Fibroblast of mammary gland (primary cell): ENCODE measurements at regions not wholly inside any gene's neighbourhood (a gene's known extent, or its start where the extent isn't known, plus 50 kb on each side); places are given as distances from the start of the nearest gene placed in this dataset.

Experiments used
- DNase-seq: peaks from one replicate; pipeline ENCODE4 v3.0.0-alpha.2; 2010; ENCODE audit warnings: low read depth
- H3K4me3 ChIP-seq: 2 replicates; pipeline ENCODE4 v1.5.1; 2011; ENCODE audit warnings: low read depth, mild to moderate bottlenecking, low read length, moderate library complexity; ENCODE audit not compliant: control insufficient read depth
- TF ChIP-seq, protein P1 (sequence below): conservative IDR thresholded peaks from 2 replicates; pipeline ENCODE4 v1.5.1; 2011; ENCODE audit warnings: low read depth, low read length, inconsistent platforms; ENCODE audit not compliant: control insufficient read depth, insufficient read depth

DNA sequence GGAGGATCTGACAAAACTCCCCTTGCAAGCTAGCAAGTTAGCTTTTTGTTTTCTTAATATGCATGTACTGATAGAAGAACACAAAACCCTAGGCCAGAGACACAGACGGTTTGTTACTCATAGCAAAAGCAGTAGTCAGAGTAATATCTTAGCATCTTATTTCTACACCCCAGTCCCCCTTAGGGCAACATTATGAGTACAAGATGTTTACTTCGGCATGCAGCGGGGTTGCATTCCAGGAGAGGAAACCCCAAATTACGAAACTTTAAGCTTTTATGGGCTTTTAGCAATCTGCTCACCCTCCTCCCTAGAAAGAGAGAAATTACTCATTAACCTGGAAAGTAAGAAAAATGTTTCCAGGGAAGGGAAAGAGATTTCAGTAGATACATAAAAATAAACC lies 1286.9 kb downstream of the EPHA7 start:
- TF ChIP-seq, protein P1, sequence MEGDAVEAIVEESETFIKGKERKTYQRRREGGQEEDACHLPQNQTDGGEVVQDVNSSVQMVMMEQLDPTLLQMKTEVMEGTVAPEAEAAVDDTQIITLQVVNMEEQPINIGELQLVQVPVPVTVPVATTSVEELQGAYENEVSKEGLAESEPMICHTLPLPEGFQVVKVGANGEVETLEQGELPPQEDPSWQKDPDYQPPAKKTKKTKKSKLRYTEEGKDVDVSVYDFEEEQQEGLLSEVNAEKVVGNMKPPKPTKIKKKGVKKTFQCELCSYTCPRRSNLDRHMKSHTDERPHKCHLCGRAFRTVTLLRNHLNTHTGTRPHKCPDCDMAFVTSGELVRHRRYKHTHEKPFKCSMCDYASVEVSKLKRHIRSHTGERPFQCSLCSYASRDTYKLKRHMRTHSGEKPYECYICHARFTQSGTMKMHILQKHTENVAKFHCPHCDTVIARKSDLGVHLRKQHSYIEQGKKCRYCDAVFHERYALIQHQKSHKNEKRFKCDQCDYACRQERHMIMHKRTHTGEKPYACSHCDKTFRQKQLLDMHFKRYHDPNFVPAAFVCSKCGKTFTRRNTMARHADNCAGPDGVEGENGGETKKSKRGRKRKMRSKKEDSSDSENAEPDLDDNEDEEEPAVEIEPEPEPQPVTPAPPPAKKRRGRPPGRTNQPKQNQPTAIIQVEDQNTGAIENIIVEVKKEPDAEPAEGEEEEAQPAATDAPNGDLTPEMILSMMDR, result no peak
- no peak for DNase-seq
- no peak overlapping the region for H3K4me3 ChIP-seq

- no peak overlapping the region for H3K4me3 ChIP-seq
- TF ChIP-seq, protein P1, result no peak
- no peak for DNase-seq
These were observed 1288.4 kb downstream of the EPHA7 start for GRCh38 chr6:92130944-92131343.

DNA sequence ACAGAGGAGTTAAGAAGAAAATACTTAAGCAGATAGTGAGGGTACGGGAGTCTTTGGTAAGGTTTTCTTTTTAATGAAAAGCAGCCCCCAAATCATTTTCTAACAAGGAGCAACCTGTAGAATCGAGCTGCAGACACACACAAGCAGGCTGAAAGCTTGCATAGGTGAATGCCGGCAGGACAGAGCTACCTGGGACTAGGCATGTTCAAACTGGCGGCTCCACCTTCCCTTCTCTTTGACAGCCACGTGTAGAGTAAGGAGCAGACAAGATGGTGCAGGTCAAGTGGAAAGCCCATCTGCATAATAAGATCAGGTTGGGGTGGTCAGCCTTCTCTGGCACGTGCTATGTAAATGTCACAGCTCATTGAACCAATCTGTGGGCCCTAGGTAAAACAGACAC lies 1292.4 kb downstream of the EPHA7 start:
- DNase-seq, result no peak
- no peak overlapping the region for H3K4me3 ChIP-seq
- TF ChIP-seq, protein P1, result no peak

GRCh38 chr6:92126088-92126487 lies 1293.3 kb downstream of the EPHA7 start:
- H3K4me3 ChIP-seq, result no peak overlapping the region
- TF ChIP-seq, protein P1, result no peak
- no peak for DNase-seq

GRCh38 chr6:92125681-92126080 lies 1293.7 kb downstream of the EPHA7 start:
- no peak for DNase-seq
- TF ChIP-seq, protein P1, result no peak
- H3K4me3 ChIP-seq, result no peak overlapping the region

- TF ChIP-seq, protein P1, result no peak
- no peak overlapping the region for H3K4me3 ChIP-seq
- DNase-seq, result no peak
These were observed 1295.1 kb downstream of the EPHA7 start for GRCh38 chr6:92124200-92124651.

DNA sequence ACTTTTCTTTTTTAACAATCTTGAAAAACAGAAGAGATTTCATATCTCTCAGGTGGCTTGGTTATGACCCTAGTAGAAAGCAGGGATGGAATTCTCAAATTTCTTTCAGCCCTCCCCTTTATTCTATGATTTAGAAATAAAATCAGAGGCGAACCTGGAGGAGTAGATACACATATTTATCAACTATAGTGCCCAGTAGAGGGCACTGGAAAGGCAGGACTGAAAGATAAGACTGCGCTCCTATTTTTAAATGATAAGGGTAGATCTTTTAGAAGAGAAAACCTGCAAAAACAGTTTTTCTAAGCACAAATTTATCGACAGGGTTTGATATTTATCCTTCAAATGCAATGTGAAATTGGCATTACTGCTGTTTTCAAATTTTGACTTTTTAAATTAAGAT lies 1296.6 kb downstream of the EPHA7 start:
- H3K4me3 ChIP-seq, result no peak overlapping the region
- TF ChIP-seq, protein P1, result no peak
- no peak for DNase-seq
